ENCODE measurements at regions not wholly inside any gene's neighbourhood (a gene's known extent, or its start where the extent isn't known, plus 50 kb on each side); places are given as distances from the start of the nearest gene placed in this dataset.

DNA sequence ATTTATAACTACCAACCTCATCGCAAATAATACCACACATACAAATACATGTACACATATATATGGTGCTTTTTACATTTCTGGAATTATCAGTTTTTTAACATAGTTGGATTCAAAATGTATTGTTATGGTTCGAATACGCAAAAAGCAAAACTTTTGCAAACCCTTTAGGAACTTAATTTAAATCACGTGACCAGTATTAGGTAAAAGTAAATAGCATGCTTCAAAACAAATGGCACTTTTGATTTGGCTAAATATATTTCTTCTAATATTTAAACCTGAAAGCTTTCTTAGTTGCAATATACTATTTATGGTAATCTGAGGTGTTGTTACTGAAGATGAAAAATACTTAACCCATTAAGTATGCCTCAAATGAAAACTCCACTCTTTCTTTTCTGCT lies 341.4 kb downstream of the C4orf33 start (continued):
- TF ChIP-seq NR2F2 (IDR thresholded peaks at IDR 0.05): no peak
- no peak for TF ChIP-seq GABPA (IDR thresholded peaks at IDR 0.05 in 1 of 2, conservative IDR thresholded peaks at IDR 0.05 in 1 of 2)
- no peak for TF ChIP-seq CTCF (IDR thresholded peaks at IDR 0.05; ENCODE audit: low read depth, low read length, missing input control)
- TF ChIP-seq HNF4A (conservative IDR thresholded peaks at IDR 0.05): no peak

DNA sequence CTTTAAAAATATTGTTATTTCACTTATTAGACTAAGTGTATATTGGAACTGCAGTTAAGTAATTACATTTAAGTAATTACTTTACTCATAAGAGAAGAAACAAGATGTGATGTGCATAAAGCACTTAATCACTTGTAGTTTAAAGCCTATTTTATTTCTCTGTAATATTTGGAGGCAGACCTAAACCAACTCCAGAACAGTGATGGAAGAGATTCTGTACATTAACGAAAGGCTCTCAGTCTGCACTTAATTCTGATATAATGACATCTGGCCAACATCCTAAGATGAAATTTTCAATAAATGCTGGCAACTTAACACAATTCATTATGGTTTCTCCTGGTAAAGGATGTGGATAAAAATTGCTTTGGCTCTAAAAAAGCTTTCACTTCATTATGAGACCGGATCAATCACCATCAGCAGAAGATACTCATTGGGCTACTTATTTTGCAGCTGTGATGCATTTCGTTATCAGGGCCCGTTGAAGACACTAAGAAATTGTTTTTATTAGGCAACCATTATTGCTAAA lies 342.6 kb downstream of the C4orf33 start:
- no peaks in the 10 kb centered on the region for H3K36me3 ChIP-seq (ENCODE audit: control insufficient read depth in 4 of 4, insufficient read depth in 3 of 4, low read depth in 1 of 4, low read length in 3 of 4)
- no peak for DNase-seq (ENCODE audit: low spot score)
- no peak overlapping the region for H3K4me3 ChIP-seq (ENCODE audit: low read depth in 1 of 3, low read length in 3 of 3)
- no peaks in the 10 kb centered on the region for H3K9me3 ChIP-seq (ENCODE audit: control insufficient read depth in 4 of 4, low read length in 3 of 4)
- H3K9ac ChIP-seq (ENCODE audit: low read depth in 1 of 2, low read length in 2 of 2): no peak overlapping the region
- H3K4me1 ChIP-seq (ENCODE audit: control insufficient read depth in 4 of 4, insufficient read depth in 4 of 4, low read length in 3 of 4): no peaks in the 10 kb centered on the region
- TF ChIP-seq HNF4A (conservative IDR thresholded peaks at IDR 0.05) (no peak), TAF1 (conservative IDR thresholded peaks at IDR 0.05) (no peak), NR2F2 (IDR thresholded peaks at IDR 0.05) (no peak), SP1 (IDR thresholded peaks at IDR 0.05) (no peak), HNF4G (IDR thresholded peaks at IDR 0.05) (no peak), CTCF (IDR thresholded peaks at IDR 0.05; ENCODE audit: low read depth, low read length, missing input control) (no peak), EGR1 (IDR thresholded peaks at IDR 0.05; ENCODE audit: low read depth in 2 of 2) (no peak), FOXA1 (IDR thresholded peaks at IDR 0.05) (no peak), GABPA (IDR thresholded peaks at IDR 0.05 in 1 of 2, conservative IDR thresholded peaks at IDR 0.05 in 1 of 2) (no peak)
- TF ChIP-seq, protein P1, sequence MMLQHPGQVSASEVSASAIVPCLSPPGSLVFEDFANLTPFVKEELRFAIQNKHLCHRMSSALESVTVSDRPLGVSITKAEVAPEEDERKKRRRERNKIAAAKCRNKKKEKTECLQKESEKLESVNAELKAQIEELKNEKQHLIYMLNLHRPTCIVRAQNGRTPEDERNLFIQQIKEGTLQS (IDR thresholded peaks at IDR 0.05): no peak
- no peak overlapping the region for H3K27ac ChIP-seq (ENCODE audit: low read depth in 1 of 2, low read length in 2 of 2)
- no peaks in the 10 kb centered on the region for H3K27me3 ChIP-seq (ENCODE audit: control insufficient read depth in 4 of 4, insufficient read depth in 4 of 4, low read length in 3 of 4)
- 69% methylated on average over 4 of the region's 4 CpGs for WGBS

DNA sequence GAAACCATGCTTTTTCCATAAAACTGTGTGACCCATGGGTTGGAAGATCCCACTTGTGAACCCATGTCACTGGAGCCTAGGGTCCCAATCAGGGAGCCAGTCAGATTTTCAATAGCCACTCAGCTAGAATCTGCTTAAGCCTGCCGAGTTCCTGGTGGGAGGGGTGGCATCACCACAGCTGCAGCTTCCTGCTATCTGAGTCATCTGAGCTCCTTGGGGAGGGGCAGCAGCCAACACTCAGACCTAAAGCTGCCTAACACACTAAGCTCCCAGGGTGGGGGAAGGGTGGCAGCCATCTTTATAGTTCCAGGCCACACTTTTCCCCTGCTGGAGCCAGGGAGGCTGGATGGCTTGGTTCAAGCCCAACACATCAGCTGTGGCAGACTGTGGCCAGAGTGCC lies 350.1 kb downstream of the C4orf33 start:
- Histone ChIP-seq H3K4me1 (ENCODE audit: control insufficient read depth in 4 of 4, insufficient read depth in 4 of 4, low read length in 3 of 4) (no peaks in the 10 kb centered on the region), H3K36me3 (ENCODE audit: control insufficient read depth in 4 of 4, insufficient read depth in 3 of 4, low read depth in 1 of 4, low read length in 3 of 4) (no peaks in the 10 kb centered on the region), H3K4me3 (ENCODE audit: low read depth in 1 of 3, low read length in 3 of 3) (no peak overlapping the region), H3K27me3 (ENCODE audit: control insufficient read depth in 4 of 4, insufficient read depth in 4 of 4, low read length in 3 of 4) (no peaks in the 10 kb centered on the region), H3K9me3 (ENCODE audit: control insufficient read depth in 4 of 4, low read length in 3 of 4) (no peaks in the 10 kb centered on the region), H3K27ac (ENCODE audit: low read depth in 1 of 2, low read length in 2 of 2) (no peak overlapping the region), H3K9ac (ENCODE audit: low read depth in 1 of 2, low read length in 2 of 2) (no peak overlapping the region)
- DNase-seq (ENCODE audit: low spot score): no peak
- 63% methylated on average over 1 of the region's 1 CpG for WGBS
- TF ChIP-seq RAD21 (IDR thresholded peaks at IDR 0.05) (no peak), REST (IDR thresholded peaks at IDR 0.05) (no peak), FOXA2 (IDR thresholded peaks at IDR 0.05) (no peak), TAF1 (conservative IDR thresholded peaks at IDR 0.05) (no peak), FOXA1 (IDR thresholded peaks at IDR 0.05) (no peak), NR2F2 (IDR thresholded peaks at IDR 0.05) (no peak), EGR1 (IDR thresholded peaks at IDR 0.05; ENCODE audit: low read depth in 2 of 2) (no peak), RXRA (IDR thresholded peaks at IDR 0.05) (no peak), GABPA (IDR thresholded peaks at IDR 0.05 in 1 of 2, conservative IDR thresholded peaks at IDR 0.05 in 1 of 2) (no peak), HNF4G (IDR thresholded peaks at IDR 0.05) (no peak), ZBTB33 (IDR thresholded peaks at IDR 0.05) (no peak)
- TF ChIP-seq, protein P1 (IDR thresholded peaks at IDR 0.05): no peak
